ENCODE measurements at regions not wholly inside any gene's neighbourhood (a gene's known extent, or its start where the extent isn't known, plus 50 kb on each side); places are given as distances from the start of the nearest gene placed in this dataset.
"Not testable (repeated sequence)": the region's sequence is repeated elsewhere in the genome, so short reads cannot be mapped to it uniquely, and the experiment has no call there.

GRCh38 chr18:41134426-41134825, 820.6 kb upstream of the PIK3C3 start:
- no peak for DNase-seq (ENCODE audit: low spot score)

GRCh38 chr18:41131050-41131449, 824.0 kb upstream of the PIK3C3 start:
- no peak for DNase-seq (ENCODE audit: low spot score)

GRCh38 chr18:41128545-41128944, 826.5 kb upstream of the PIK3C3 start:
- DNase-seq (ENCODE audit: low spot score): no peak

GRCh38 chr18:41128126-41128525, 826.9 kb upstream of the PIK3C3 start:
- DNase-seq (ENCODE audit: low spot score): no peak

GRCh38 chr18:41126541-41127235, 828.3 kb upstream of the PIK3C3 start:
- no peak for DNase-seq (ENCODE audit: low spot score)

GRCh38 chr18:41121116-41121826, 833.8 kb upstream of the PIK3C3 start:
- DNase-seq (ENCODE audit: low spot score): no peak

- no peak for DNase-seq (ENCODE audit: low spot score)
These were observed 836.0 kb upstream of the PIK3C3 start for GRCh38 chr18:41119031-41119430.

GRCh38 chr18:41113885-41114482, 841.0 kb upstream of the PIK3C3 start:
- DNase-seq (ENCODE audit: low spot score): no peak

- no peak for DNase-seq (ENCODE audit: low spot score)
These were observed 855.6 kb upstream of the PIK3C3 start for GRCh38 chr18:41099451-41099850.

- no peak for DNase-seq (ENCODE audit: low spot score)
These were observed 858.5 kb upstream of the PIK3C3 start for GRCh38 chr18:41096504-41096903.

- no peak for DNase-seq (ENCODE audit: low spot score)
These were observed 878.0 kb upstream of the PIK3C3 start for GRCh38 chr18:41077076-41077475.

- no peak for DNase-seq (ENCODE audit: low spot score)
These were observed 879.8 kb upstream of the PIK3C3 start for GRCh38 chr18:41075212-41075611.

- DNase-seq (ENCODE audit: low spot score): no peak
These were observed 881.6 kb upstream of the PIK3C3 start for GRCh38 chr18:41073372-41073954.

- DNase-seq (ENCODE audit: low spot score): no peak
These were observed 882.1 kb upstream of the PIK3C3 start for GRCh38 chr18:41072946-41073345.

GRCh38 chr18:41071826-41072225, 883.2 kb upstream of the PIK3C3 start:
- no peak for DNase-seq (ENCODE audit: low spot score)

GRCh38 chr18:41069167-41069566, 885.9 kb upstream of the PIK3C3 start:
- no peak for DNase-seq (ENCODE audit: low spot score)

- DNase-seq (ENCODE audit: low spot score): no peak
These were observed 890.1 kb upstream of the PIK3C3 start for GRCh38 chr18:41064916-41065315.

- no peak for DNase-seq (ENCODE audit: low spot score)
These were observed 894.1 kb upstream of the PIK3C3 start for GRCh38 chr18:41060967-41061366.

- no peak for DNase-seq (ENCODE audit: low spot score)
These were observed 896.0 kb upstream of the PIK3C3 start for GRCh38 chr18:41059126-41059415.

GRCh38 chr18:41058351-41059125, 896.5 kb upstream of the PIK3C3 start:
- DNase-seq (ENCODE audit: low spot score): no peak

GRCh38 chr18:41052625-41053024, 902.4 kb upstream of the PIK3C3 start:
- DNase-seq (ENCODE audit: low spot score): no peak

- not testable (repeated sequence) for DNase-seq (ENCODE audit: low spot score)
These were observed 908.8 kb upstream of the PIK3C3 start for GRCh38 chr18:41046250-41046649.

Data from HuH-7.5 (cell line).